OCI-LY3 (cell line): ENCODE measurements at regions not wholly inside any gene's neighbourhood (a gene's known extent, or its start where the extent isn't known, plus 50 kb on each side); places are given as distances from the start of the nearest gene placed in this dataset.

Source experiments
- CTCF ChIP-seq: fragments of 200-600, 300-600 bp; sonication (generic); IDR thresholded peaks from 2 replicates; pipeline ENCODE4 v1.5.1; 2014; ENCODE audit warnings: antibody characterized with exemption, low read length, low read depth
- EZH2phosphoT487 ChIP-seq: fragments of 200-600 bp; shearing (Covaris generic); IDR thresholded peaks from 2 replicates; pipeline ENCODE4 v1.6.1; 2018; ENCODE audit warnings: antibody characterized with exemption, mixed run types, low read depth

DNA sequence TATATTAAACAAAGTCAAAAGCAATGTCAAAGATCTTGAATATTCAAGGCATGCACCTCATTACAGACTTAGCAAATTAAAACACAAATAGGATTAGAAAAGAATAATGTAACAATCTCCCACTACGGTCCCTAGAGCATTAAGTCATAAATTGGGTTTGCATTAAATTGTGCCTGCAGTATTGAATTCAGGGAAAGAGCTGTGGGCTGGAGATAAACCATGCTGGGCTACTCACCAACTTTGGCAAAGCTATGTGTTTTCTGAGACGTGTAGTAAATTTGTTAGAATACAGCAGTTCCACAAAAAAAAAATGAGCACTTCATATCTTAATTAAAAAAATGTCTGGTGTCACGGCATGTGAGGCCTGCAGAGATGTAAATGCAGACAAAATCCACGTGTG, 241.6 kb downstream of the SNX10 start:
- TF ChIP-seq CTCF = no peak
- TF ChIP-seq EZH2phosphoT487 = no peak
